ENCODE measurements at regions not wholly inside any gene's neighbourhood (a gene's known extent, or its start where the extent isn't known, plus 50 kb on each side); places are given as distances from the start of the nearest gene placed in this dataset.

GRCh38 chr21:18152371-18152770, 92.3 kb upstream of the CHODL start:
- TF ChIP-seq CTCF (IDR thresholded peaks at IDR 0.05; ENCODE audit: control insufficient read depth, insufficient read depth, low read depth, low read length, missing control alignments) = no peak
- no peak for DNase-seq (ENCODE audit: low read depth)
- no peak overlapping the region for H3K4me3 ChIP-seq (ENCODE audit: control insufficient read depth, low read depth, low read length)

GRCh38 chr21:18151046-18151445, 93.6 kb upstream of the CHODL start:
- DNase-seq (ENCODE audit: low read depth) = no peak
- no peak for TF ChIP-seq CTCF (IDR thresholded peaks at IDR 0.05; ENCODE audit: control insufficient read depth, insufficient read depth, low read depth, low read length, missing control alignments)
- no peak overlapping the region for H3K4me3 ChIP-seq (ENCODE audit: control insufficient read depth, low read depth, low read length)

GRCh38 chr21:18148401-18148800, 96.2 kb upstream of the CHODL start:
- DNase-seq (ENCODE audit: low read depth) = no peak
- no peak for TF ChIP-seq CTCF (IDR thresholded peaks at IDR 0.05; ENCODE audit: control insufficient read depth, insufficient read depth, low read depth, low read length, missing control alignments)
- H3K4me3 ChIP-seq (ENCODE audit: control insufficient read depth, low read depth, low read length) = no peak overlapping the region

- TF ChIP-seq CTCF (IDR thresholded peaks at IDR 0.05; ENCODE audit: control insufficient read depth, insufficient read depth, low read depth, low read length, missing control alignments) = no peak
- H3K4me3 ChIP-seq (ENCODE audit: control insufficient read depth, low read depth, low read length) = no peak overlapping the region
- no peak for DNase-seq (ENCODE audit: low read depth)
These were observed 97.0 kb upstream of the CHODL start for GRCh38 chr21:18147678-18148077.

- no peak for TF ChIP-seq CTCF (IDR thresholded peaks at IDR 0.05; ENCODE audit: control insufficient read depth, insufficient read depth, low read depth, low read length, missing control alignments)
- H3K4me3 ChIP-seq (ENCODE audit: control insufficient read depth, low read depth, low read length) = no peak overlapping the region
These were observed 97.8 kb upstream of the CHODL start for GRCh38 chr21:18146820-18147219.

GRCh38 chr21:18144339-18144738, 100.3 kb upstream of the CHODL start:
- no peak overlapping the region for H3K4me3 ChIP-seq (ENCODE audit: control insufficient read depth, low read depth, low read length)
- no peak for DNase-seq (ENCODE audit: low read depth)
- no peak for TF ChIP-seq CTCF (IDR thresholded peaks at IDR 0.05; ENCODE audit: control insufficient read depth, insufficient read depth, low read depth, low read length, missing control alignments)

More at GRCh38 chr21:18146820-18147219, 97.8 kb upstream of the CHODL start:
- no peak for DNase-seq (ENCODE audit: low read depth)

GRCh38 chr21:18142655-18143054, 102.0 kb upstream of the CHODL start:
- no peak overlapping the region for H3K4me3 ChIP-seq (ENCODE audit: control insufficient read depth, low read depth, low read length)
- no peak for TF ChIP-seq CTCF (IDR thresholded peaks at IDR 0.05; ENCODE audit: control insufficient read depth, insufficient read depth, low read depth, low read length, missing control alignments)
- no peak for DNase-seq (ENCODE audit: low read depth)
